ENCODE measurements at regions not wholly inside any gene's neighbourhood (a gene's known extent, or its start where the extent isn't known, plus 50 kb on each side); places are given as distances from the start of the nearest gene placed in this dataset.

DNA sequence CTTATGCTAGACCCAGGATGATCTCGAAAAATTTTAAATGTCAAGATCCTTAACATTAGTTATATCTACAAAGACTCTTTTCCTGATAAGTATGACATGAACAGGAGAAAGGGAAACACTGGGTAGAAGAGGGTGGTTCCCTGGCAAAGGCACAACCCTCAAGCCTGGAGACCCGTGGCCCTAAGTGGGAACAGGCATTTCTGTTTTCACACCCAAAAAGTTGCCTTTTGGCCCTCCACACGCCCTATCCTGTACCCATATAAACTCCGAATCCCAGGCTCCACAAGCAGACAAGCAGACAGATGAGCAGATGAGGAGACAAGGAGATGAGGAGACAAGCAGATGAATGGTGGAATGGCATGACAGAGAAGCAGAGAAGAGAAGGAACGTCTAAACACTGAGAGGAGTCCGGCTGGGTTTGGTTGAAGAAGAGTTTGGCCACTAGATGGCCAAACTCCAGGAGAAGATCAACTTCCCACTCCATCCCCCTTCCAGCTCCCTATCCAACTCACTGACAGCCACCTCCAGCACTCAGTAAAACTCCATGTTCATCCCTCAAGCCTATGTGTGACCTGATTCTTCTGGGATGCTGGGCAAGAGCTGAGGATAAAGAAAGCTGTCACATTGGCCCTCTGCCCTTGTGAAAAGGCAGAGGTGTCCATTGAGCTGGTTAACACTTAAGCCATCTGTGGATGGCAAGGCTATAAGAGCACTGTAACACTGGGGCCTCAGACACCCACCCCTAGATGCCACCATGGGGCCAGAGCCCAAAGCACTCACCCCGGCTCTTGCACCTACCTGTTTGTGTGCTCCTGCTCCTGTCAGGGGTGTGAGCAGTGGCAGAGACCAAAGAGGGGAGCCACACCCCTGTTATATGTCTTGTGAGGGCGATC, 139.6 kb upstream of the FAM20A start:
- ATAC-seq (ENCODE audit: insufficient number of reproducible peaks, low FRiP score, low read depth) (no peak), DNase-seq (ENCODE audit: low spot score) (no peak)
- peaks cover 0 to 6% of the 10 kb centered on the region in 2 donors for H3K4me1 ChIP-seq (ENCODE audit: control insufficient read depth in 1 of 2, low read depth in 2 of 2)
- H3K27ac ChIP-seq: no peak overlapping the region
- no peaks in the 10 kb centered on the region for H3K36me3 ChIP-seq
- no peak overlapping the region for H3K4me3 ChIP-seq
- no peak for TF ChIP-seq CTCF (IDR thresholded peaks at IDR 0.05)
- peaks cover 4% of the 10 kb centered on the region for H3K9me3 ChIP-seq
- H3K27me3 ChIP-seq (replicated peaks; ENCODE audit: insufficient read depth): no peaks in the 10 kb centered on the region

DNA sequence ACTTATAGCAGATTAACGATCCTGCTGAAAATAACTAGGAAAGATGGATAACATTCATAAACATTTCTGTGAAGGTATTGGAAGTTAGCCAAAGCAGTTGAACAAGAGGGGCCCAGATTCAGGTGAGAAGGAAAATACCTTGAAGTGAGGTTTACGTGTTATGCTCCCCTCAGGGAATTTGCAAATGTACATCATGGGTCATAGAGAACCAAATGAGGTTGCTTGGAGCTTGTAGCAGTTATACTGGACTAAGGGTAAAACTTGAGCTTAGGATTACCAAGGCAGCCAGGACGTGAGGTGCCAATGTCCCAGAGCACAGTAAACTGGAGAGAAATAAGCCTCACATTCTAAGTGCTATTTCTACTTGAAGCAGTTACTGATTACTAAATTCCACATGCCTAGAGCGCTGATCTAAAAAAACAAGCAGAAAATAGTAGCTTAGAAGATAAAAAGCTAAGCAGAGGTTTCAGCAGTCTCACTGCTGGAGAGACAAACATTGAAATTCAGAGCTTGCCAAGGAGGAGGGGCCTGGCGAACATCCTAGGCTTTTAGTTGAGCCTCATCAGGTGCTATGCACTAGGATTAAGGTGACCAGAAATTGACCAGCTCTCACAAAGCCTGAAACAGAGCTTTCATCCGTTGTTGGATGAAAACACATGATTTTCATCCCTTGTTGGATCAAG, 136.7 kb upstream of the FAM20A start:
- no peaks in the 10 kb centered on the region for H3K9me3 ChIP-seq
- no peak for TF ChIP-seq CTCF (IDR thresholded peaks at IDR 0.05)
- H3K27me3 ChIP-seq (replicated peaks; ENCODE audit: insufficient read depth): no peaks in the 10 kb centered on the region
- H3K36me3 ChIP-seq: no peaks in the 10 kb centered on the region
- no peak for ATAC-seq (ENCODE audit: insufficient number of reproducible peaks, low FRiP score, low read depth)
- H3K4me1 ChIP-seq (ENCODE audit: control insufficient read depth in 1 of 2, low read depth in 2 of 2): peaks cover 19 to 32% of the 10 kb centered on the region in 2 donors
- no peak overlapping the region for H3K4me3 ChIP-seq
- no peak overlapping the region for H3K27ac ChIP-seq
- DNase-seq (ENCODE audit: low spot score): no peak

DNA sequence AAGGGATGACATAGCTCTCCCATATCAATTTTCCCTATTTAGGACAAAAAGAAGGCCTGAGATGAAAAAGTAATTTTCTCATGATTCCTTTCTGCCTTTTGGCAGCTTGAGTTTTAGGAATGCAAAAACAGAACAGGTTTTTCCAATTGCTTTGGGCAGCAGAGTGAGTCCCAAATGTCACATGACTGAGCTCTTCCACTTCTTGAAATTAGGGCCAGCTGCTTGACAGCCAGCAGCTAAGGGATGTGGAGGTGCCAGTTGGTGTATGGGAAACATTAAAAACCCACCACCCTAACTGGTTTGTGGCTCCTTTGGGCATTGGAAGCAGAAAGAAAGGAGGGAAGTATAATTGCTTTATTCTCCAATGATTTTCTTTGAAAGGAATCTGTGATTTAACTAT, 133.8 kb upstream of the FAM20A start:
- DNase-seq (ENCODE audit: low spot score): no peak
- Histone ChIP-seq H3K9me3 (no peaks in the 10 kb centered on the region), H3K27me3 (replicated peaks; ENCODE audit: insufficient read depth) (no peaks in the 10 kb centered on the region), H3K4me1 (ENCODE audit: control insufficient read depth in 1 of 2, low read depth in 2 of 2) (peaks cover 19 to 38% of the 10 kb centered on the region in 2 donors), H3K4me3 (no peak overlapping the region), H3K36me3 (no peaks in the 10 kb centered on the region), H3K27ac (peak overlapping the region in 1 of 2 donors; percentile 54)
- ATAC-seq (ENCODE audit: insufficient number of reproducible peaks, low FRiP score, low read depth): no peak
- no peak for TF ChIP-seq CTCF (IDR thresholded peaks at IDR 0.05)

DNA sequence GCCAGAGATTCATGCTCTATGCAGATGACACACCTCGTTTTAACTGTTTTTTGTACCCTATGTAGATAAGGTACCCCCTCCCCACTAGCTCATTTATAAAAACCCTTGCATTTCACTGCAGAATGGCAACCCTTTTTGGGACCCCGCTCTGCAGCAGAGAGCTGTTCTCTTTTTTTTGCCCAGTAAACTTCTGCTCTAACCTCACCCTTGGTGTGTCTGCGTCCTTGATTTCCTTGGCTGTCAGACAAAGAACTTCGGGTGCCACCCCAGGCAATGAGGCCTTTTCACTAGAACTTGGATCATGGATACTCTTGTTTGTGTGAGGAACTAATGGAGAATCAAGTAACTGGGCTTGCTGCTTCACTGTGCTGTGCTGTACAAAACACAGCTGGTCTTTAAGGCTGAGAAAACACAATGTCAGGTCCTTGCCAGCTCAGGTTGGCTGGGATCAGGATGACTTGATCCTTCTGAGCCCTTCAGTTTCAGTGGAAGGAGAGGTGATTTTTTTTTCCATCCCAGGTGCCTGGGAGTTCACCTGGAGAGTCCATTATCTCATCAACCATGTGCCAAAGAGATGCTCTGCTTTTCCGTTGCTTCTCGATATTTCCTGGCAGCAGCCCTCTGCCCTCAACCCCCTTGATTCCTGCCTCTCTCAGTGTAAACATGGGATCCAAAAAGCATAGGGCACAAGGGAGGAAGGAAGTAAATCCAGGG, 133.2 kb upstream of the FAM20A start:
- Histone ChIP-seq H3K4me3 (no peak overlapping the region), H3K27me3 (replicated peaks; ENCODE audit: insufficient read depth) (no peaks in the 10 kb centered on the region), H3K27ac (peak overlapping the region in 1 of 2 donors; percentile 54), H3K36me3 (no peaks in the 10 kb centered on the region), H3K4me1 (ENCODE audit: control insufficient read depth in 1 of 2, low read depth in 2 of 2) (peaks cover 19 to 38% of the 10 kb centered on the region in 2 donors), H3K9me3 (no peaks in the 10 kb centered on the region)
- no peak for DNase-seq (ENCODE audit: low spot score)
- no peak for TF ChIP-seq CTCF (IDR thresholded peaks at IDR 0.05)
- no peak for ATAC-seq (ENCODE audit: insufficient number of reproducible peaks, low FRiP score, low read depth)

Measured in thoracic aorta (tissue), 2 donors.